ENCODE measurements at regions not wholly inside any gene's neighbourhood (a gene's known extent, or its start where the extent isn't known, plus 50 kb on each side); places are given as distances from the start of the nearest gene placed in this dataset.

DNA sequence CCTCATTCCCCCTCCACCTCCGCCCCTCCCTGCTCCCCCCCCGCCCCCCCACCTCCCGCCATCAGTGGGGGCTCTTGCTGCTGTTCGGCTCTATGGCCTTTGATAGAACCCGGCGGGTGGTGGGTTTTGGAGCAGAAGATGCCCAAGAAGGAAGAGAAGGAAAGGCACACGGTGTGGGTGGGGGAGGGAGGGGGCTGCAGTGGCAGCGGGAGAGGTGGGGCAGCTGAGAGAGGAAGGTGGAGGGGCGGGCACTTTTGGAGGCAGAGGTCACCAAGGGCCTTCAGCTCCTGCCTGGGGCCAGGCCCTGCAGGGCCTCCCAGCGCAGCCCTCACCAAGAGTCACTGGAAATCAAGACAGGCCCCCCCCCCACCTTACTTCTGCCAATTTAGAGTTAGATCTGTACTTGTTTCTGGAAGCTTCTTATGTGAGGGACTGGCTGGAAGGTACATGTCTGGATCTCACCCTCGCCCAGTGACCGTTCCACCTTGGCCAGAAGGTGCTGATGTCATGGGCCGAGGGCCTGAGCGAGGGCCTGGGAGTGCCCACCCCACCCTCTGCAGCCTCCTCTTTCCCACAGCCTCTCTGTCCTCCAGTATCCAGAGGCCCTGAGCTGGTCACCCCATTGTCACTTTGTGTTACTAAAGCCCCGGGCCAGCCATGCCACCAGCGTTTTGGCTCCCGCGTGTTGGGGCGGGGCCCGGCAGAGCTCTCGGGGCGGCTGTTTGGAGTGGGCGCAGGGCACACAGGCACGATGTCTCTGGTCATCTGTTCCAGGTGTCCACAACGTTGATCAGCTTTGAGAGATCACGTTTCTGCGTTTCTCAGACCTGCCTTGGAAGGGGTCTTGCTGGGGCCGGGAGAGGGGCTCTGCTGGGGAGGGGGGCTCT, 153.9 kb downstream of the KIF26A start:
- TF ChIP-seq CTCF (IDR thresholded peaks at IDR 0.05) (no peak), POLR2AphosphoS5 (IDR thresholded peaks at IDR 0.05) (no peak)
